ENCODE measurements at regions not wholly inside any gene's neighbourhood (a gene's known extent, or its start where the extent isn't known, plus 50 kb on each side); places are given as distances from the start of the nearest gene placed in this dataset.

DNA sequence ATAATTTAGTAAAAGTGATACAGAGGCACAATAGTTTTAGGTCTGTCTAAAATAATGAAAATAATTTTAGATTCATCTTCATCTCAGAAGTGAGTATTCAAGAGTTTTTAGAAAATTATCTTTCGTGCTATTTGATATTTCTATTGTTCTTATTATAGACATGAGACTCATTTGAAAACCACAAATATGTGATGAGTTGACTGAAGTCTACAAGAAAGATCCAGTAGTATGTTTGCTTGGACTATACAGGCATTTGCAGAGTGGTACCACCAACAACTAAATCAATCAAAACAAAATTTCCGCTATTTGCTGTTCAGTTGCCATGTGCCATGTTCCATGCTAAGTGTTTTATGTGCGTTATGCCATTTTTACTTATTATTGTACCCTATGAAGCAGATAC is 1318.5 kb downstream of the STIM2 start:
- Histone ChIP-seq H3K4me1 (no peaks in the 10 kb centered on the region), H3K27ac (no peak overlapping the region), H3K9me3 (peaks cover 0 to 2% (median 0%) of the 10 kb centered on the region in 4 donors), H3K27me3 (no peaks in the 10 kb centered on the region), H3K36me3 (no peaks in the 10 kb centered on the region), H3K4me3 (no peak overlapping the region)
- 87 to 93% (median 89%) methylated on average over 3 of the region's 3 CpGs for WGBS, 5 donors
- TF ChIP-seq POLR2A (IDR thresholded peaks at IDR 0.05) (no peak), EP300 (IDR thresholded peaks at IDR 0.05) (no peak), POLR2AphosphoS5 (IDR thresholded peaks at IDR 0.05) (no peak)
- TF ChIP-seq, protein P1, sequence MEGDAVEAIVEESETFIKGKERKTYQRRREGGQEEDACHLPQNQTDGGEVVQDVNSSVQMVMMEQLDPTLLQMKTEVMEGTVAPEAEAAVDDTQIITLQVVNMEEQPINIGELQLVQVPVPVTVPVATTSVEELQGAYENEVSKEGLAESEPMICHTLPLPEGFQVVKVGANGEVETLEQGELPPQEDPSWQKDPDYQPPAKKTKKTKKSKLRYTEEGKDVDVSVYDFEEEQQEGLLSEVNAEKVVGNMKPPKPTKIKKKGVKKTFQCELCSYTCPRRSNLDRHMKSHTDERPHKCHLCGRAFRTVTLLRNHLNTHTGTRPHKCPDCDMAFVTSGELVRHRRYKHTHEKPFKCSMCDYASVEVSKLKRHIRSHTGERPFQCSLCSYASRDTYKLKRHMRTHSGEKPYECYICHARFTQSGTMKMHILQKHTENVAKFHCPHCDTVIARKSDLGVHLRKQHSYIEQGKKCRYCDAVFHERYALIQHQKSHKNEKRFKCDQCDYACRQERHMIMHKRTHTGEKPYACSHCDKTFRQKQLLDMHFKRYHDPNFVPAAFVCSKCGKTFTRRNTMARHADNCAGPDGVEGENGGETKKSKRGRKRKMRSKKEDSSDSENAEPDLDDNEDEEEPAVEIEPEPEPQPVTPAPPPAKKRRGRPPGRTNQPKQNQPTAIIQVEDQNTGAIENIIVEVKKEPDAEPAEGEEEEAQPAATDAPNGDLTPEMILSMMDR (IDR thresholded peaks at IDR 0.05), result no peak
- intact Hi-C loops (cut with DNase I; ENCODE audit: low total_unique reads), result no loop called here
- DNase-seq, result no peak

DNA sequence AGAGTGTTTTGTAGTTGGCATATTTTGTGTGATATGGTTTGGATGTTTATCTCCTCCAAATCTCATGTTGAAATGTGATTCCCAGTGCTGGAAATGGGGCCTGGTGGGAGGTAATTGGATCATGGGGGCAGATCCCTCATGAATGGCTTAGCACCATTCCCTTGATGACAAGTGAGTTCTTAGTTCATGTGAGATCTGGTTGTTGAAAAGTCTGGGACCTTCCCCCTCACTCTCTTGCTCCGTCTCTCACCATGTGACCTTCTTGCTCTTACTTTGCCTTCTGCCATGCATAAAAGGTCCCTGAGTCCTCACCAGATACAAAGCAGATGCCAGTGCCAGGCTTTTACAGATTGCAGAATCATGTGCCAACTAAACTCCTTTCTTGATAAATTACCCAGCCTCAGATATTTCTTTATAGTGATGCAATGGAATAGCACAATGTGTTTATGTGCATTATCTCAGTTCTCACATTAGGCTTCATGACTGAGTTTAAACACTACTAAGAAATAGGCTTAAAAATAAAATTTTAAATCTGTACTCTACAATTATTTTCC is 1348.8 kb downstream of the STIM2 start:
- 47 to 73% (median 54%) methylated on average over 1 of the region's 1 CpG for WGBS, 5 donors

GRCh38 chr4:28211676-28212470 is 1351.2 kb downstream of the STIM2 start:
- no peaks in the 10 kb centered on the region for H3K36me3 ChIP-seq
- H3K4me3 ChIP-seq, result no peak overlapping the region
- no peak for DNase-seq
- H3K9me3 ChIP-seq, result no peaks in the 10 kb centered on the region
- no peak overlapping the region for H3K27ac ChIP-seq
- WGBS, 5 donors, result 54 to 64% (median 56%) methylated on average over 2 of the region's 2 CpGs
- no peaks in the 10 kb centered on the region for H3K4me1 ChIP-seq
- H3K27me3 ChIP-seq, result no peaks in the 10 kb centered on the region
- intact Hi-C loops (cut with DNase I; ENCODE audit: low total_unique reads), result no loop called here
- TF ChIP-seq EP300 (IDR thresholded peaks at IDR 0.05) (no peak), POLR2A (IDR thresholded peaks at IDR 0.05) (no peak), POLR2AphosphoS5 (IDR thresholded peaks at IDR 0.05) (no peak)
- TF ChIP-seq, protein P1 (IDR thresholded peaks at IDR 0.05), result no peak

More for the DNA sequence above, 1348.8 kb downstream of the STIM2 start:
- Histone ChIP-seq H3K27me3 (no peaks in the 10 kb centered on the region), H3K4me1 (no peaks in the 10 kb centered on the region), H3K27ac (no peak overlapping the region), H3K36me3 (no peaks in the 10 kb centered on the region), H3K9me3 (peaks cover 0 to 21% (median 6%) of the 10 kb centered on the region in 4 donors), H3K4me3 (no peak overlapping the region)
- intact Hi-C loops (cut with DNase I; ENCODE audit: low total_unique reads), result no loop called here
- TF ChIP-seq, protein P1 (IDR thresholded peaks at IDR 0.05), result no peak
- TF ChIP-seq EP300 (IDR thresholded peaks at IDR 0.05), result no peak
- no peak for TF ChIP-seq POLR2A (IDR thresholded peaks at IDR 0.05)
- DNase-seq, result peak in 1 of 2 donors; percentile 12

DNA sequence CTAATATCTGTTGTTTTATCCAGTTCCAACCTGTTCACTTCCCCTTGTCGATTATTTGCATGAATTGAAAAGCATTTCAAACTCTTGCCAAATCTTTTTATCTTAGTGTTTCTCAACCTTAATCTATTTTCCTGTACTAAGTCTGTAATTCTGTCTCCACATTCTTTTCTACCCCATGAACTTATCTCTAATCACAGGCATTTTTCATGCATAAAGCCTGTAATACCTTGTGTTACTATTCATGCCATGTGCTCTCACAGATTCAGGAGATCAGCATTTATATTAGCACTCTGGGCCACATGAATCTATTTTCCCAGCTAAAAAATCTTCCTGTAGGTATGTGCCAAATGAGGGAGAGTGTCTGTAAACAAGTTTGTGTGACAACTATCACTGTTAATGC is 1360.9 kb downstream of the STIM2 start:
- no peaks in the 10 kb centered on the region for H3K4me1 ChIP-seq
- TF ChIP-seq, protein P1 (IDR thresholded peaks at IDR 0.05), result no peak
- TF ChIP-seq EP300 (IDR thresholded peaks at IDR 0.05) (no peak), POLR2AphosphoS5 (IDR thresholded peaks at IDR 0.05) (no peak), POLR2A (IDR thresholded peaks at IDR 0.05) (no peak)
- 12 to 50% (median 31%) methylated on average over 1 of the region's 1 CpG for WGBS, 5 donors
- H3K27ac ChIP-seq, result no peak overlapping the region
- no peaks in the 10 kb centered on the region for H3K36me3 ChIP-seq
- H3K9me3 ChIP-seq, result no peaks in the 10 kb centered on the region
- H3K4me3 ChIP-seq, result no peak overlapping the region
- DNase-seq, result no peak
- intact Hi-C loops (cut with DNase I; ENCODE audit: low total_unique reads), result no loop called here
- no peaks in the 10 kb centered on the region for H3K27me3 ChIP-seq
